Smooth muscle cell (in vitro differentiated cells): ENCODE measurements at regions not wholly inside any gene's neighbourhood (a gene's known extent, or its start where the extent isn't known, plus 50 kb on each side); places are given as distances from the start of the nearest gene placed in this dataset.

Experiments
- DNase-seq: peaks from one replicate; lab custom pipeline; 2025; ENCODE audit not compliant: unreplicated experiment; lab: John Stamatoyannopoulos, UW
- H2AFZ ChIP-seq: fragments of 200-600 bp; sonication (generic); 2 replicates; pipeline ENCODE4 v1.6.0; 2016; ENCODE audit warnings: antibody characterized with exemption, low read depth, mild to moderate bottlenecking
- H3F3A ChIP-seq: fragments of 200-600 bp; sonication (generic); 2 replicates; pipeline ENCODE4 v1.6.0; 2017; ENCODE audit warnings: antibody characterized with exemption, low read depth
- H3K27ac ChIP-seq: fragments of 200-600 bp; sonication (generic); 2 replicates; pipeline ENCODE4 v1.5.1; 2016; ENCODE audit warnings: low read depth, mild to moderate bottlenecking
- H3K27me3 ChIP-seq: fragments of 200-600 bp; sonication (generic); 2 replicates; pipeline ENCODE4 v1.6.1; 2016; ENCODE audit warnings: low read depth, mild to moderate bottlenecking
- H3K36me3 ChIP-seq: fragments of 200-600 bp; sonication (generic); 2 replicates; pipeline ENCODE4 v1.5.1; 2016; ENCODE audit warnings: low read depth
- H3K4me1 ChIP-seq: fragments of 200-600 bp; sonication (generic); 2 replicates; pipeline ENCODE4 v1.5.1; 2016; ENCODE audit warnings: low read depth
- H3K4me2 ChIP-seq: fragments of 200-600 bp; sonication (generic); 2 replicates; pipeline ENCODE4 v1.6.0; 2016; ENCODE audit warnings: mild to moderate bottlenecking
- H3K4me3 ChIP-seq: fragments of 200-600 bp; sonication (generic); 2 replicates; pipeline ENCODE4 v1.5.1; 2016; ENCODE audit warnings: mild to moderate bottlenecking
- H3K79me2 ChIP-seq: fragments of 200-600 bp; sonication (generic); 2 replicates; pipeline ENCODE4 v1.6.0; 2016; ENCODE audit warnings: low read depth, mild to moderate bottlenecking
- H3K9ac ChIP-seq: fragments of 200-600 bp; sonication (generic); 2 replicates; pipeline ENCODE4 v1.6.0; 2016; ENCODE audit warnings: low read depth
- H3K9me3 ChIP-seq: fragments of 200-600 bp; sonication (generic); replicated peaks from 2 replicates; pipeline ENCODE4 v1.5.1; 2016; ENCODE audit warnings: low read depth
- H4K20me1 ChIP-seq: fragments of 200-600 bp; sonication (generic); 2 replicates; pipeline ENCODE4 v1.6.0; 2016; ENCODE audit warnings: low read depth
- WGBS: methylation state at CpG from one replicate; pipeline ENCODE4 v1.1.7; 2016; ENCODE audit warnings: low lambda C conversion rate; 5-methylcytosine and 5-hydroxymethylcytosine counted together
- TF ChIP-seq, protein P1 (sequence below): fragments of 200-600 bp; sonication (generic); IDR thresholded peaks from 2 replicates; pipeline ENCODE4 v1.5.1; 2017; ENCODE audit warnings: borderline replicate concordance, mild to moderate bottlenecking, antibody characterized with exemption; ENCODE audit not compliant: insufficient read depth, poor library complexity, severe bottlenecking

DNA sequence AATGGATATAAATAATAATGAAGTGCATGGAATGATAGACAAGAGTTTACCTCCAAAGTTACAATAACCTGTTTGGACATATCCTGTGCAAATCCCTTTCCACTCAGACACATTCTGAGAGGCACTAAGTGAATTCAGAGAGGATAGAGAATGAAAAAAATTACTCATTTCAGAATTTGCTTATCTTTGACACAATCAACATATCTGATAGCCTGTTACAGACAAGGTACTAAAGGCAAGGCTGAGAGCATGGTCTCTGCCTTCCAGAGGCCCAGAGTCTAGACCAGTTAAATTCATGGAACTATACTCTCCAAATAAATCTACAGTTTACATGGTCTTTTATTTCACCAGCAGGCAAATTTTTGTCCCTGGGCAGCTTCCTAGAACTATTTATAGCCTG, 371.8 kb upstream of the PTGER4 start:
- DNase-seq = no peak
- Histone ChIP-seq H4K20me1 (no peaks in the 10 kb centered on the region), H3K27ac (no peak overlapping the region), H3K4me2 (no peak overlapping the region), H3K79me2 (no peaks in the 10 kb centered on the region), H3K36me3 (no peaks in the 10 kb centered on the region), H3K27me3 (no peaks in the 10 kb centered on the region), H2AFZ (no peak overlapping the region), H3K9me3 (no peaks in the 10 kb centered on the region), H3F3A (no peaks in the 10 kb centered on the region), H3K4me1 (no peaks in the 10 kb centered on the region), H3K9ac (no peak overlapping the region), H3K4me3 (no peak overlapping the region)
- TF ChIP-seq, protein P1, sequence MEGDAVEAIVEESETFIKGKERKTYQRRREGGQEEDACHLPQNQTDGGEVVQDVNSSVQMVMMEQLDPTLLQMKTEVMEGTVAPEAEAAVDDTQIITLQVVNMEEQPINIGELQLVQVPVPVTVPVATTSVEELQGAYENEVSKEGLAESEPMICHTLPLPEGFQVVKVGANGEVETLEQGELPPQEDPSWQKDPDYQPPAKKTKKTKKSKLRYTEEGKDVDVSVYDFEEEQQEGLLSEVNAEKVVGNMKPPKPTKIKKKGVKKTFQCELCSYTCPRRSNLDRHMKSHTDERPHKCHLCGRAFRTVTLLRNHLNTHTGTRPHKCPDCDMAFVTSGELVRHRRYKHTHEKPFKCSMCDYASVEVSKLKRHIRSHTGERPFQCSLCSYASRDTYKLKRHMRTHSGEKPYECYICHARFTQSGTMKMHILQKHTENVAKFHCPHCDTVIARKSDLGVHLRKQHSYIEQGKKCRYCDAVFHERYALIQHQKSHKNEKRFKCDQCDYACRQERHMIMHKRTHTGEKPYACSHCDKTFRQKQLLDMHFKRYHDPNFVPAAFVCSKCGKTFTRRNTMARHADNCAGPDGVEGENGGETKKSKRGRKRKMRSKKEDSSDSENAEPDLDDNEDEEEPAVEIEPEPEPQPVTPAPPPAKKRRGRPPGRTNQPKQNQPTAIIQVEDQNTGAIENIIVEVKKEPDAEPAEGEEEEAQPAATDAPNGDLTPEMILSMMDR = no peak

DNA sequence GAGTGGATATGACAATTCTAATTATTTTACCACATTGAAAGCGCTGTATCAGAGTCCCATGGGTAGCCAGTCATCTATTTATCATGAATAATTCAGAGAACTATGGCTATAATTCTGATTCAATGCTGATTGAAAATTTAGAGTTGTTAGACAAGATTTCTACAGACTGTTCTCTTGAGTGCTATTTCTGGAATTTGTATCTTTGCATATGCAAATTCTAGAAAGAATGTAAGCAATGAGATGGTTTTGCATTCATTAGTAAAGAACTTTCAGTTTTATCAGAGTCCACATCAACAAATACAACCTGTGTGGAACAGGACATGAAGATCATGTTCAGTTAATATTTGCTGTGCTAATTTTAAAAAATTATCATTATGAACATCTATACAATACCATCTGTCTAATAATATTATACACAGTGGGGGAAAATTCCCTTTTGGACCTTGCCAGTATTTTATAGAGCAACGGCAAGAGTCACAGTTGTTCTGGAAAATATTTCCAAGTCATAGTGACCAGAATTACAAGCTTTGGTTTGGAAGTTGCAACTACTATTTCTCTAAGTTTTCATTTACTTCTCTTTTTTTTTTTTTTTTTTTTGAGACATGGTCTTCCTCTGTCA, 372.7 kb upstream of the PTGER4 start:
- no peaks in the 10 kb centered on the region for H3K36me3 ChIP-seq
- H3K79me2 ChIP-seq = no peaks in the 10 kb centered on the region
- H3F3A ChIP-seq = no peaks in the 10 kb centered on the region
- no peaks in the 10 kb centered on the region for H4K20me1 ChIP-seq
- 94% methylated on average over 2 of the region's 2 CpGs for WGBS
- no peaks in the 10 kb centered on the region for H3K4me1 ChIP-seq
- H2AFZ ChIP-seq = no peak overlapping the region
- H3K9me3 ChIP-seq = no peaks in the 10 kb centered on the region
- H3K9ac ChIP-seq = no peak overlapping the region
- no peak overlapping the region for H3K4me2 ChIP-seq
- H3K27ac ChIP-seq = no peak overlapping the region
- H3K4me3 ChIP-seq = no peak overlapping the region
- TF ChIP-seq, protein P1 = no peak
- H3K27me3 ChIP-seq = no peaks in the 10 kb centered on the region
- no peak for DNase-seq

DNA sequence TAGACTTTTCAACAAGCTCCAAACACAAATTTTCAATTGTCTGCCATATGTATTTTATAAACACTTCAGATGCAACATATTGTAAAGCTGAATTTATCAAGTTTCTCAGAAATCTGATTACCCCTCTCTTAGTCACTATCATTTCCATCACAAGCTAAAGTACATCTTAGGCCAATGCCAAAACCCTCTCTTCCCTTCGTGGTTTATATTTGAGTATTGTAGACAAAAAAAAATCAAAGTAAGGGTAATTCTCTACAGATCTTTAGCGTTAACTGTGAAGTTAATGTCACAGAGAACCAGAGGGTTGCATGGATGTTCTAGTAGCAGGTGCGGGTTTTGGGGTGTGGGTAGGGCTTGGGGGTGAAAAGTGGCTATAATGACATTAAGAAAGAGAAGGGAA, 387.7 kb upstream of the PTGER4 start:
- no peaks in the 10 kb centered on the region for H3F3A ChIP-seq
- TF ChIP-seq, protein P1 = no peak
- 89% methylated on average over 3 of the region's 3 CpGs for WGBS
- no peak overlapping the region for H3K27ac ChIP-seq
- H4K20me1 ChIP-seq = no peaks in the 10 kb centered on the region
- no peaks in the 10 kb centered on the region for H3K36me3 ChIP-seq
- no peaks in the 10 kb centered on the region for H3K4me1 ChIP-seq
- H2AFZ ChIP-seq = no peak overlapping the region
- H3K27me3 ChIP-seq = no peaks in the 10 kb centered on the region
- H3K4me3 ChIP-seq = no peak overlapping the region
- H3K4me2 ChIP-seq = no peak overlapping the region
- no peaks in the 10 kb centered on the region for H3K9me3 ChIP-seq
- H3K9ac ChIP-seq = no peak overlapping the region
- no peaks in the 10 kb centered on the region for H3K79me2 ChIP-seq
- DNase-seq = no peak

DNA sequence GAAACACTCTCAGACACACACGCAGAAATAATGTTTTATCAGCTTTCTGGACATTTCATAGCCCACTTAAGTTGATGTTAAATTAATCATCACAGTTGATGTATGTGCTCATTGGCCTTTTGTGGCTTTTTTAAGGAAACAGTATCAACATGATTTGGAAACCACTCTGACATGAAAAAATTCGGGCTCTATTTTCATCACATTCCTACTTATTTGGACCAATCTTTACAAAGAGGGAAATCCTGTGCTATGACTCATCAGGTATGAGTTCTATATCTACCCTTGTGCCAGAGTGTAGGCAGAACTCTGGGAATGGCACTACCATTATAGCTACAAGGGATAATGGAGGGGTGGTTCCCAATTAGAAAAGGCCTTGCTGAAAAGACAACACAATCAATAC, 388.4 kb upstream of the PTGER4 start:
- H3K9ac ChIP-seq = no peak overlapping the region
- no peak overlapping the region for H3K27ac ChIP-seq
- H3K79me2 ChIP-seq = no peaks in the 10 kb centered on the region
- DNase-seq = no peak
- H3K9me3 ChIP-seq = no peaks in the 10 kb centered on the region
- TF ChIP-seq, protein P1 = no peak
- H2AFZ ChIP-seq = no peak overlapping the region
- no peaks in the 10 kb centered on the region for H4K20me1 ChIP-seq
- H3K4me1 ChIP-seq = no peaks in the 10 kb centered on the region
- no peaks in the 10 kb centered on the region for H3K36me3 ChIP-seq
- H3K27me3 ChIP-seq = no peaks in the 10 kb centered on the region
- H3K4me3 ChIP-seq = no peak overlapping the region
- 83% methylated on average over 2 of the region's 2 CpGs for WGBS
- H3F3A ChIP-seq = no peaks in the 10 kb centered on the region
- no peak overlapping the region for H3K4me2 ChIP-seq
